ENCODE measurements at regions not wholly inside any gene's neighbourhood (a gene's known extent, or its start where the extent isn't known, plus 50 kb on each side); places are given as distances from the start of the nearest gene placed in this dataset.

GRCh38 chr5:118043531-118043930 is 944.8 kb downstream of the DTWD2 start:
- no peak overlapping the region for H3K4me3 ChIP-seq (ENCODE audit: low read depth, low read length)
- no peak for TF ChIP-seq CTCF (conservative IDR thresholded peaks at IDR 0.05; ENCODE audit: low read depth, low read length)
- no peak for DNase-seq (ENCODE audit: low read depth)

GRCh38 chr5:118042076-118042475 is 946.3 kb downstream of the DTWD2 start:
- TF ChIP-seq CTCF (conservative IDR thresholded peaks at IDR 0.05; ENCODE audit: low read depth, low read length) = peak; percentile 41
- H3K4me3 ChIP-seq (ENCODE audit: low read depth, low read length) = no peak overlapping the region
- DNase-seq (ENCODE audit: low read depth) = no peak

- DNase-seq (ENCODE audit: low read depth) = no peak
- no peak for TF ChIP-seq CTCF (conservative IDR thresholded peaks at IDR 0.05; ENCODE audit: low read depth, low read length)
- no peak overlapping the region for H3K4me3 ChIP-seq (ENCODE audit: low read depth, low read length)
Observed at GRCh38 chr5:118040496-118040895, 947.9 kb downstream of the DTWD2 start.

GRCh38 chr5:118033686-118034338 is 954.5 kb downstream of the DTWD2 start:
- no peak for TF ChIP-seq CTCF (conservative IDR thresholded peaks at IDR 0.05; ENCODE audit: low read depth, low read length)
- DNase-seq (ENCODE audit: low read depth) = no peak
- no peak overlapping the region for H3K4me3 ChIP-seq (ENCODE audit: low read depth, low read length)

GRCh38 chr5:118029807-118030206 is 958.5 kb downstream of the DTWD2 start:
- DNase-seq (ENCODE audit: low read depth) = no peak
- H3K4me3 ChIP-seq (ENCODE audit: low read depth, low read length) = no peak overlapping the region
- TF ChIP-seq CTCF (conservative IDR thresholded peaks at IDR 0.05; ENCODE audit: low read depth, low read length) = no peak

- H3K4me3 ChIP-seq (ENCODE audit: low read depth, low read length) = no peak overlapping the region
- no peak for DNase-seq (ENCODE audit: low read depth)
- no peak for TF ChIP-seq CTCF (conservative IDR thresholded peaks at IDR 0.05; ENCODE audit: low read depth, low read length)
Observed at GRCh38 chr5:118022062-118022461, 966.3 kb downstream of the DTWD2 start.

GRCh38 chr5:118017536-118017935 is 970.8 kb downstream of the DTWD2 start:
- no peak for TF ChIP-seq CTCF (conservative IDR thresholded peaks at IDR 0.05; ENCODE audit: low read depth, low read length)
- DNase-seq (ENCODE audit: low read depth) = no peak
- H3K4me3 ChIP-seq (ENCODE audit: low read depth, low read length) = no peak overlapping the region
